ENCODE measurements at regions not wholly inside any gene's neighbourhood (a gene's known extent, or its start where the extent isn't known, plus 50 kb on each side); places are given as distances from the start of the nearest gene placed in this dataset.

DNA sequence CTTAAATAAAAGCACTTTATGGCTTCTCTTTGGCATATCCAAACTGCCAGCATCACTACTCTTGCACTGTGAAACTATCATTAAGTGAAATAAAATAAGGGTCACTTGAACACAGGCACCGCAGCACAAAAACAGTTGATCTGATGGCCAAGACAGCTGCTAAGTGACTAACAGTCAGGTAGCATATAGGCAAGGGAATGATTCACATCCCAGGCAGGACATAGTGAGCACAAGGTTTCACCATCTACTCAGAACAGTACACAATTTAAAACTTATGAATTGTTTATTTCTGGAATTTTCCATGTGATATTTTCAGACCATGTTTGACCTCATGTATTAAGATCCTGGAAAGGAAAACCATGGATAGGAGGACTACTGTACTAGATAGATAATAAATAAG, 214.2 kb downstream of the MREG start:
- peaks cover 0 to 4% of the 10 kb centered on the region in 2 donors for H3K4me1 ChIP-seq (ENCODE audit: control insufficient read depth in 2 of 2, insufficient read depth in 2 of 2, low read length in 2 of 2)
- H3K4me3 ChIP-seq (ENCODE audit: low read length in 2 of 2) = no peak overlapping the region
- no peaks in the 10 kb centered on the region for H3K27me3 ChIP-seq (ENCODE audit: control insufficient read depth in 2 of 2, insufficient read depth in 1 of 2, low read length in 1 of 2)
- no peak for DNase-seq (ENCODE audit: low read depth in 6 of 9, low spot score in 9 of 9)
- H3K36me3 ChIP-seq (ENCODE audit: control insufficient read depth in 2 of 2, insufficient read depth in 2 of 2, low read length in 1 of 2) = no peaks in the 10 kb centered on the region
- no peaks in the 10 kb centered on the region for H3K9me3 ChIP-seq (ENCODE audit: control insufficient read depth in 2 of 2, insufficient read depth in 1 of 2, low read length in 1 of 2)
- no peak overlapping the region for H3K27ac ChIP-seq (ENCODE audit: low read depth in 1 of 2, low read length in 1 of 2)
- 94% methylated on average over 1 of the region's 1 CpG for WGBS

GRCh38 chr2:215797676-215798075, 215.7 kb downstream of the MREG start:
- H3K4me1 ChIP-seq (ENCODE audit: control insufficient read depth in 2 of 2, insufficient read depth in 2 of 2, low read length in 2 of 2) = peaks cover 0 to 4% of the 10 kb centered on the region in 2 donors
- H3K27ac ChIP-seq (ENCODE audit: low read depth in 1 of 2, low read length in 1 of 2) = no peak overlapping the region
- DNase-seq (ENCODE audit: low read depth in 6 of 9, low spot score in 9 of 9) = no peak
- H3K27me3 ChIP-seq (ENCODE audit: control insufficient read depth in 2 of 2, insufficient read depth in 1 of 2, low read length in 1 of 2) = no peaks in the 10 kb centered on the region
- 93% methylated on average over 2 of the region's 2 CpGs for WGBS
- no peaks in the 10 kb centered on the region for H3K9me3 ChIP-seq (ENCODE audit: control insufficient read depth in 2 of 2, insufficient read depth in 1 of 2, low read length in 1 of 2)
- no peak overlapping the region for H3K4me3 ChIP-seq (ENCODE audit: low read length in 2 of 2)
- H3K36me3 ChIP-seq (ENCODE audit: control insufficient read depth in 2 of 2, insufficient read depth in 2 of 2, low read length in 1 of 2) = no peaks in the 10 kb centered on the region

DNA sequence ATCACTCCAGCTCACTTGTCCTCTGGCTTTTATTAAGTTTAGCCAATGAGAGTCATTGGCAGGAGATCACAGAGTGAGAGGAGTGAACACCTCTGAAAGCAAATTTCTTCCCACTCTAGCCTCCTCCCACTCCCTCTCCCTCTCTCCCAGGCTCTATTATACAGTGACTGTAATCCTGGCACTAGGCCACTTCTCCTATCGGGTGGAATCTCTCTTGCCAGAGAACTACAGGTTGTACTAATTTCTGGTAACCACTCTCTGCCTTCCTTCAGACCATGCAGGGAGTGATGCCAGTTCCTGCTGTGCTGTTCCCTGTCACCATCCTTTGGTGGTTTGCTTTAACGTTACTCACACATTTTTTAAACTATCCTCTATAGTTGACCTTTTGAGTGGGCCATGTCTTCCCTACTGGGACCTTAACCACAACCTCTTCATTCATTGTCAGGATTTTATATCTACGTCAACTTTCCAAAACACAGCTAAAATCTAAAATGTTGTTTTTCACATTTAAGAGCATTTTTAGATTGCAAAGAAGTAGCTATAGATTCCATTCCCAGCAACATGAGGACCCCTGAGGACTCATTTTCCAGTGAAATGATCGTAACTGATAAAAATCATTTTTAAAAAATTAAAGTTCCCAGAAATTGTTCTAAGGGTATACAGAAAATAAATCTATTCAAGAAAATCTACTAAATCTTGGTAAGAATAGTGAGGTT, 217.1 kb downstream of the MREG start:
- Histone ChIP-seq H3K4me3 (ENCODE audit: low read length in 2 of 2) (no peak overlapping the region), H3K36me3 (ENCODE audit: control insufficient read depth in 2 of 2, insufficient read depth in 2 of 2, low read length in 1 of 2) (no peaks in the 10 kb centered on the region), H3K9me3 (ENCODE audit: control insufficient read depth in 2 of 2, insufficient read depth in 1 of 2, low read length in 1 of 2) (no peaks in the 10 kb centered on the region), H3K27me3 (ENCODE audit: control insufficient read depth in 2 of 2, insufficient read depth in 1 of 2, low read length in 1 of 2) (no peaks in the 10 kb centered on the region), H3K27ac (ENCODE audit: low read depth in 1 of 2, low read length in 1 of 2) (no peak overlapping the region), H3K4me1 (ENCODE audit: control insufficient read depth in 2 of 2, insufficient read depth in 2 of 2, low read length in 2 of 2) (peaks cover 0 to 4% of the 10 kb centered on the region in 2 donors)
- DNase-seq (ENCODE audit: low read depth in 6 of 9, low spot score in 9 of 9) = no peak
- 44% methylated on average over 4 of the region's 4 CpGs for WGBS

DNA sequence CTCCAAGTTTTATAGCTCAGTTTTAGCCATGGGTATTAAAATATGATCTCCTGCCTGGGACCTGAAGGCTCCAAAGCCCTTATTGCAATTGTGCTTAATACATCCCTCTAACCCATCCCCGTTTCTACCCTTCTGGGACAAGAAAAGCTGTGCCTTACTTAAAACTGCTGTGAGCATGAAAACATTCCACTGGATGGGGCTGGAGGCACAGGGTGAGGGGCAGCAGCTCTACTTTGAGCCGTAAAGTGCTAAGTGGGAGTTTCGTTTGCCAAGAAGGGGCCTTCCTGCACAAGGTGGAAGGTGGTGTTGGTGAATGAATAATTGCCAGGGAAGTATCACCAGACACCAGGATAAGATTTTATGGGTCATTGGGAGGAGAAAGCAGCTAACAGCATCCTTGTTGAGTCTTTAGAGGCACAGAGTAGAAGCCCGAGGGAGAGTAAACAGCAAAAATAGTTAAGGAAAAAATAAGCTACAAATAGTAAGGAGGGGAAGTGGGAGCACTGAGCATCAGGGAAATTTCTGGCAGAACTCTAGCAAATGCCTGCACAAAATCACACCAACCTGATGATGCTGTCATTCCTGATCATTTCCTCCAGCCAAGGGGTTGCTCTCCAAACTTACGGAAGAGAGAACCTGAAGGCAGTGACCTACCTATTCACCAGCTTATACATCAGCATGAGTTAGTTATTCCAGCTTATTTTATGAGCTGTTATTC, 218.4 kb downstream of the MREG start:
- Histone ChIP-seq H3K4me3 (ENCODE audit: low read length in 2 of 2) (no peak overlapping the region), H3K27me3 (ENCODE audit: control insufficient read depth in 2 of 2, insufficient read depth in 1 of 2, low read length in 1 of 2) (no peaks in the 10 kb centered on the region), H3K4me1 (ENCODE audit: control insufficient read depth in 2 of 2, insufficient read depth in 2 of 2, low read length in 2 of 2) (peaks cover 0 to 4% of the 10 kb centered on the region in 2 donors), H3K36me3 (ENCODE audit: control insufficient read depth in 2 of 2, insufficient read depth in 2 of 2, low read length in 1 of 2) (no peaks in the 10 kb centered on the region), H3K27ac (ENCODE audit: low read depth in 1 of 2, low read length in 1 of 2) (no peak overlapping the region), H3K9me3 (ENCODE audit: control insufficient read depth in 2 of 2, insufficient read depth in 1 of 2, low read length in 1 of 2) (no peaks in the 10 kb centered on the region)
- WGBS = 95% methylated on average over 5 of the region's 5 CpGs
- no peak for DNase-seq (ENCODE audit: low read depth in 6 of 9, low spot score in 9 of 9)

DNA sequence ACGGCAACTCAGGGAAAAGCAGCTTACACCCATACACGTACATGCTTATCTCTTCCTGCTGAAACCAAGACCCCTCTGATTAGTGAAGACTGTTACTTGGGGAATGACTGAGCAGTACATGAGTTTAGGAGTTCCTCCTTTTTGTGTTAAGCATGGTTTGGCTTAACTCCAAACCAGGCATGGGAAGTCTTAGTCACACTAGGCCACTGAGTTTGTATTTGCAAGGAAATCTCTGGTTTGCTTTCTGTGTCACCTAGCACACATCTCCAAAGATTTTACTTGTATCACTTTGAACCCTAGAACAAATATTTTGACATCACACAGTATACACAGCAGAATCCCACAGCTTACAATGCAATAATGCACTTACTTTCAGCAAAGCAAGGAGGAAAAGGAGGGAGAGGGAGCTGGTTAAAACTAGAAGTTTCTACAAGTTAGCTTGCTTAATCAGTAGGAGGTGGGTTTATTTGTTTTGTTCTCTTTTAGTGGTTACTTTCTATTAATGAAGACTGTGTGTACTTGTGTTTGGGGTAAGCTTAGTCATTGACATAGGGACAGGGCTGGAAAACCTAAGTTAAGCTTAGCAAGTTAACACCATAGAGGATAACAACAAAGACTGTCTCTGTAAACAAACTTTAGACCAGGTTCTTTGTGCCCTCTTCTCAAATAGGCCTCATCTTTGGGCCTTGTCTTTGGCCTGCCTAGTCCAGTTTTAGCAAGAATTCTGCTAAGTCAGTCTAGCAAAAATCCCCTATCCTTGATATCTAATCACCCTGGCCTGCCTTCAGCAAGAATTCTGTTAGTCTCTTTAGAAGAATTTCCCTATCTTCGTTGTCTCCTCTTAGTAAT, 219.4 kb downstream of the MREG start:
- no peaks in the 10 kb centered on the region for H3K27me3 ChIP-seq (ENCODE audit: control insufficient read depth in 2 of 2, insufficient read depth in 1 of 2, low read length in 1 of 2)
- H3K27ac ChIP-seq (ENCODE audit: low read depth in 1 of 2, low read length in 1 of 2) = no peak overlapping the region
- H3K4me1 ChIP-seq (ENCODE audit: control insufficient read depth in 2 of 2, insufficient read depth in 2 of 2, low read length in 2 of 2) = peaks cover 0 to 4% of the 10 kb centered on the region in 2 donors
- DNase-seq (ENCODE audit: low read depth in 6 of 9, low spot score in 9 of 9) = peak in 2 of 9 donors; percentile 2 to 26
- H3K9me3 ChIP-seq (ENCODE audit: control insufficient read depth in 2 of 2, insufficient read depth in 1 of 2, low read length in 1 of 2) = no peaks in the 10 kb centered on the region
- H3K4me3 ChIP-seq (ENCODE audit: low read length in 2 of 2) = no peak overlapping the region
- H3K36me3 ChIP-seq (ENCODE audit: control insufficient read depth in 2 of 2, insufficient read depth in 2 of 2, low read length in 1 of 2) = no peaks in the 10 kb centered on the region
- 44% methylated on average over 3 of the region's 3 CpGs for WGBS

- peaks cover 0 to 4% of the 10 kb centered on the region in 2 donors for H3K4me1 ChIP-seq (ENCODE audit: control insufficient read depth in 2 of 2, insufficient read depth in 2 of 2, low read length in 2 of 2)
- H3K27me3 ChIP-seq (ENCODE audit: control insufficient read depth in 2 of 2, insufficient read depth in 1 of 2, low read length in 1 of 2) = no peaks in the 10 kb centered on the region
- no peaks in the 10 kb centered on the region for H3K9me3 ChIP-seq (ENCODE audit: control insufficient read depth in 2 of 2, insufficient read depth in 1 of 2, low read length in 1 of 2)
- H3K4me3 ChIP-seq (ENCODE audit: low read length in 2 of 2) = no peak overlapping the region
- H3K27ac ChIP-seq (ENCODE audit: low read depth in 1 of 2, low read length in 1 of 2) = no peak overlapping the region
- H3K36me3 ChIP-seq (ENCODE audit: control insufficient read depth in 2 of 2, insufficient read depth in 2 of 2, low read length in 1 of 2) = no peaks in the 10 kb centered on the region
- WGBS = 97% methylated on average over 4 of the region's 4 CpGs
- no peak for DNase-seq (ENCODE audit: low read depth in 6 of 9, low spot score in 9 of 9)
Observed at GRCh38 chr2:215791481-215791937, 221.8 kb downstream of the MREG start.

DNA sequence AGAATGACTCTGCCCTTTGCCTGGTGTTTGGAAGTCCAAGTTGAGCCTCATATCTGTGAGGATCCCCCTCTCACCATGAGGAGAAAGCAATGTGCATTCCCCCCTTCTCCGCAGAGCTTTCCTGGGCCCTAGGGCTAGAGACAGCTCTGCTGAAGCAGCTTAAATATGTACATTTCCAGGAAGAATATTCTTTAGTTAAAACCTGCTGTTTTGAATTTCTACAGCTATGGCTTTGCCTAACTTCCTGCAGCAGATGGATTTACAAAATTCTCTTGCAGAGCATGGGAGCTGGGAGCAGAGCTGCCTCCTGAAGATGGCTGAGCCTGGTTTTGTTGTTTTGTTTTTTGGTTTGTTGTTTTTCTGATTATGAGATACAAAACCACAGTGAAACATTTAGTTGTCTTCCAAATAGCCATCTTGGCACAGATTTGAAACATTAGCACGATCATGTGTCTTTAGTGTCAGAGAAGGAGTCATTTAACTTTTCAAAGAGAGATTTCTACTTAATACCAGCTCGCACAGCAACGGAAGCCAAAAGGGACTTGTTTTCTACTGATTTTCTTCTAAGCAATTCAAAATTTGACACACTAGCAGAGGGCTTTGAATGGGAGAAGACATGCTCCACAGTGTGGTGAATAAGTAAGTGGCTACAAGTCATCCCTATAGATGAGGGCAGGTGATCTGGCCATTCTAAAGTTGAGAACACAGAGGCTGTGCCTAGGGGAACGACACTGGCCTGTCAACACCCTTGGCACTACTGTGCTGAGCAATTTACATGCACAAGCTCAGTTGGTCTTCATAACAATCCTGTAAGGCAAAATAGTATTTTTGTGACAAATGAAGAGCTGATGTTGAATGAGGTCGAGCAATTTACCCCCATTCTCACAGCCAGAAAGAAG, 222.6 kb downstream of the MREG start:
- DNase-seq (ENCODE audit: low read depth in 6 of 9, low spot score in 9 of 9) = no peak
- WGBS = 86% methylated on average over 6 of the region's 6 CpGs
- no peak overlapping the region for H3K27ac ChIP-seq (ENCODE audit: low read depth in 1 of 2, low read length in 1 of 2)
- no peaks in the 10 kb centered on the region for H3K36me3 ChIP-seq (ENCODE audit: control insufficient read depth in 2 of 2, insufficient read depth in 2 of 2, low read length in 1 of 2)
- no peak overlapping the region for H3K4me3 ChIP-seq (ENCODE audit: low read length in 2 of 2)
- H3K9me3 ChIP-seq (ENCODE audit: control insufficient read depth in 2 of 2, insufficient read depth in 1 of 2, low read length in 1 of 2) = no peaks in the 10 kb centered on the region
- no peaks in the 10 kb centered on the region for H3K4me1 ChIP-seq (ENCODE audit: control insufficient read depth in 2 of 2, insufficient read depth in 2 of 2, low read length in 2 of 2)
- no peaks in the 10 kb centered on the region for H3K27me3 ChIP-seq (ENCODE audit: control insufficient read depth in 2 of 2, insufficient read depth in 1 of 2, low read length in 1 of 2)

DNA sequence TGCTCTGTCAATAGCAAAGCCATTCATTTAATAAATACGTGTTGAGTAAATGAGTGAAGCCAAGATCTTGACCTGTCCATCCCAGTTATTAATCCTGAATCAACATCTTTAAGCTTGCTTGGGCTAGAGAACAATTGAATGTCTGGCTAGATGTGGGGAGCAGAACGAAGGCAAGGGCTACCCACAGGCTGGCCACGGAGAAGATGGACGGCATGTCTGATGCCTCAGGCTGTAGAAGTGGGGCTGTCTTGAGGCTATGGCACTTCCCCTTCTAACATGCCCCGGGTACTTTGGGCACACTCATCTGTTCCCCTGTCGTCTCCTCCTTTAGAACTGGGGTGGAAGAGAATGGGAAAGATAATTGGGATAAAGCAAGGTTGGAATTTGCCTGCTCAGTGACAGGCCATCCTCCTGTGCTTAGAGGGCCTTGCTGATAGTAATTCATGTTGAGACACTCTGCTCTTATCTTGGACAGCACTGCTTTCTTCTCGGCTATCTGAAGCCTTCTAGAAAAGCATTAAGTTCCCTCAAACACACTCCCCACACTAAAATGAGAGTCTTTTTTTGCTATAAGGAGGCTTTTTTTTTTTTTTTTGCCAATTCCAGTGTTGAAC, 225.7 kb downstream of the MREG start:
- H3K9me3 ChIP-seq (ENCODE audit: control insufficient read depth in 2 of 2, insufficient read depth in 1 of 2, low read length in 1 of 2) = no peaks in the 10 kb centered on the region
- no peaks in the 10 kb centered on the region for H3K36me3 ChIP-seq (ENCODE audit: control insufficient read depth in 2 of 2, insufficient read depth in 2 of 2, low read length in 1 of 2)
- no peak overlapping the region for H3K27ac ChIP-seq (ENCODE audit: low read depth in 1 of 2, low read length in 1 of 2)
- no peak overlapping the region for H3K4me3 ChIP-seq (ENCODE audit: low read length in 2 of 2)
- 96% methylated on average over 7 of the region's 7 CpGs for WGBS
- H3K27me3 ChIP-seq (ENCODE audit: control insufficient read depth in 2 of 2, insufficient read depth in 1 of 2, low read length in 1 of 2) = no peaks in the 10 kb centered on the region
- no peaks in the 10 kb centered on the region for H3K4me1 ChIP-seq (ENCODE audit: control insufficient read depth in 2 of 2, insufficient read depth in 2 of 2, low read length in 2 of 2)
- DNase-seq (ENCODE audit: low read depth in 6 of 9, low spot score in 9 of 9) = no peak

Data from thymus (tissue), 11 donors.